Activated CD8-positive, alpha-beta T cell treated with anti-CD3 and anti-CD28 coated beads for 36 hours (primary cell): ENCODE measurements at regions not wholly inside any gene's neighbourhood (a gene's known extent, or its start where the extent isn't known, plus 50 kb on each side); places are given as distances from the start of the nearest gene placed in this dataset.

Experiments used
- ATAC-seq: fragments of 200-7000 bp; cut with Tn5 transposase; one replicate; pipeline ENCODE4 v1.10.0; 2021; ENCODE audit warnings: mild to moderate bottlenecking, moderate library complexity
- CTCF ChIA-PET: fragments of 350-600 bp; sonication (Branson Sonifier 250); formaldehyde crosslinking; loops from one replicate; lab custom pipeline; 2021; ENCODE audit warnings: antibody characterized with exemption; lab: Charles Lee
- POLR2A ChIA-PET: fragments of 350-600 bp; sonication (Branson Sonifier 250); formaldehyde crosslinking; loops from one replicate; lab custom pipeline; 2021; ENCODE audit warnings: antibody characterized with exemption; lab: Charles Lee
- DNase-seq: peaks from one replicate; pipeline ENCODE4 v3.0.0-alpha.2; 2020
- H3K27ac Mint-ChIP-seq: one replicate; pipeline ENCODE4 v1.8.0; 2021; ENCODE audit warnings: mild to moderate bottlenecking, mixed read lengths
- H3K27me3 Mint-ChIP-seq: one replicate; pipeline ENCODE4 v1.8.0; 2021; ENCODE audit warnings: mixed read lengths
- H3K36me3 Mint-ChIP-seq: one replicate; pipeline ENCODE4 v1.8.0; 2021; ENCODE audit warnings: low read depth, mixed read lengths
- H3K4me1 Mint-ChIP-seq: one replicate; pipeline ENCODE4 v1.8.0; 2021; ENCODE audit warnings: low read depth, mixed read lengths
- H3K4me3 Mint-ChIP-seq: one replicate; pipeline ENCODE4 v1.8.0; 2021; ENCODE audit warnings: mild to moderate bottlenecking, moderate library complexity, mixed read lengths
- H3K9me3 Mint-ChIP-seq: one replicate; pipeline ENCODE4 v1.8.0; 2021; ENCODE audit warnings: mixed read lengths
- intact Hi-C: fragments of 100-400 bp; cut with micrococcal nuclease; formaldehyde crosslinking; loops from one replicate; pipeline ENCODE4 v1.10.0; 2022
- TF ChIP-seq, protein P1 (sequence below): fragments of 200-600 bp; IDR thresholded peaks from one replicate; pipeline ENCODE4 v1.8.0; 2022; ENCODE audit warnings: antibody characterized with exemption, mild to moderate bottlenecking

DNA sequence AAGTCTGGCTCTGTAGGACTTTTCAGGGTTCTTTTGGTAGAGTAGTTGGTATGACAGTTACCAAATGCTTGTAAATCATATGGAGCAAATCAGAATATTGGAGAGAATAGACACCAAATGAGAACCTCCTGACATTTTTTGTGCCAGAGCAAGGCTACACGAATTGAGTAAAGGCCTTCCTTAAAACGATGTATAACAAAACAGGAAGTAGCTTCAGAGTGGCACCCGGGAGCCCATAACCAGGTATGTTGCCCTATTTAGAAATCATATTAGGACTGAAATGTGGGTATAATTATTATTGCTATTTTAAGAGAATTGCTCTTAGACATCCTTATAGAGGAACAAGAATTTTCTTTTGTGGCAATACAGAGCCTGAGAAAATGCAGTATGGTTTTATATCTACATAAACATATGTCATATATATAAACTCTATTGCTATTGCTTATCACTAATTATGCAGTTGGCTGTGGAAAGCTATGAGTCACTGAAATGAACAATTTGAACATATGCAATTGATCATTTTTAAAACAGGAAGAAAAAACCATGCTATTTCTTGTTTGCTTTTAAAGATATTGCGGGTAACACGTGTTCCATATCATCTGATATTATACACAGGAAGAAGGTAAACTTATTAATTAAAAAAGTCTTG lies 197.4 kb upstream of the MTPN start:
- H3K4me3 Mint-ChIP-seq, result no peak overlapping the region
- H3K36me3 Mint-ChIP-seq, result no peaks in the 10 kb centered on the region
- no peak overlapping the region for H3K27ac Mint-ChIP-seq
- peaks cover 5% of the 10 kb centered on the region for H3K4me1 Mint-ChIP-seq
- ChIA-PET POLR2A (no interaction called here), CTCF (no interaction called here)
- intact Hi-C loops, result no loop called here
- no peaks in the 10 kb centered on the region for H3K9me3 Mint-ChIP-seq
- no peak for DNase-seq
- TF ChIP-seq, protein P1, sequence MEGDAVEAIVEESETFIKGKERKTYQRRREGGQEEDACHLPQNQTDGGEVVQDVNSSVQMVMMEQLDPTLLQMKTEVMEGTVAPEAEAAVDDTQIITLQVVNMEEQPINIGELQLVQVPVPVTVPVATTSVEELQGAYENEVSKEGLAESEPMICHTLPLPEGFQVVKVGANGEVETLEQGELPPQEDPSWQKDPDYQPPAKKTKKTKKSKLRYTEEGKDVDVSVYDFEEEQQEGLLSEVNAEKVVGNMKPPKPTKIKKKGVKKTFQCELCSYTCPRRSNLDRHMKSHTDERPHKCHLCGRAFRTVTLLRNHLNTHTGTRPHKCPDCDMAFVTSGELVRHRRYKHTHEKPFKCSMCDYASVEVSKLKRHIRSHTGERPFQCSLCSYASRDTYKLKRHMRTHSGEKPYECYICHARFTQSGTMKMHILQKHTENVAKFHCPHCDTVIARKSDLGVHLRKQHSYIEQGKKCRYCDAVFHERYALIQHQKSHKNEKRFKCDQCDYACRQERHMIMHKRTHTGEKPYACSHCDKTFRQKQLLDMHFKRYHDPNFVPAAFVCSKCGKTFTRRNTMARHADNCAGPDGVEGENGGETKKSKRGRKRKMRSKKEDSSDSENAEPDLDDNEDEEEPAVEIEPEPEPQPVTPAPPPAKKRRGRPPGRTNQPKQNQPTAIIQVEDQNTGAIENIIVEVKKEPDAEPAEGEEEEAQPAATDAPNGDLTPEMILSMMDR, result no peak
- ATAC-seq, result no peak
- no peaks in the 10 kb centered on the region for H3K27me3 Mint-ChIP-seq

GRCh38 chr7:136173874-136174273 lies 196.7 kb upstream of the MTPN start:
- intact Hi-C loops, result no loop called here
- Mint-ChIP-seq H3K9me3 (no peaks in the 10 kb centered on the region), H3K4me1 (no peaks in the 10 kb centered on the region), H3K36me3 (no peaks in the 10 kb centered on the region), H3K4me3 (no peak overlapping the region), H3K27ac (no peak overlapping the region), H3K27me3 (no peaks in the 10 kb centered on the region)
- DNase-seq, result no peak
- POLR2A ChIA-PET, result no interaction called here
- no peak for ATAC-seq
- TF ChIP-seq, protein P1, result no peak
- CTCF ChIA-PET, result no interaction called here

- Mint-ChIP-seq H3K9me3 (no peaks in the 10 kb centered on the region), H3K27ac (no peak overlapping the region), H3K27me3 (no peaks in the 10 kb centered on the region), H3K36me3 (no peaks in the 10 kb centered on the region), H3K4me3 (no peak overlapping the region), H3K4me1 (no peaks in the 10 kb centered on the region)
- POLR2A ChIA-PET, result no interaction called here
- TF ChIP-seq, protein P1, result no peak
- ATAC-seq (no peak), DNase-seq (no peak)
- CTCF ChIA-PET, result interaction anchor here (0.6 kb wide), 1 partner anchor 17 kb away, joined by 3 read pairs; no protein-coding TSS in a partner anchor
- intact Hi-C loops, result no loop called here
Observed at GRCh38 chr7:136171233-136171632, 194.1 kb upstream of the MTPN start.

GRCh38 chr7:136168821-136169220 lies 191.7 kb upstream of the MTPN start:
- POLR2A ChIA-PET, result no interaction called here
- Mint-ChIP-seq H3K4me3 (no peak overlapping the region), H3K9me3 (no peaks in the 10 kb centered on the region), H3K4me1 (no peaks in the 10 kb centered on the region), H3K27ac (no peak overlapping the region), H3K27me3 (no peaks in the 10 kb centered on the region), H3K36me3 (no peaks in the 10 kb centered on the region)
- intact Hi-C loops, result no loop called here
- no peak for ATAC-seq
- DNase-seq, result no peak
- CTCF ChIA-PET, result no interaction called here
- TF ChIP-seq, protein P1, result no peak

DNA sequence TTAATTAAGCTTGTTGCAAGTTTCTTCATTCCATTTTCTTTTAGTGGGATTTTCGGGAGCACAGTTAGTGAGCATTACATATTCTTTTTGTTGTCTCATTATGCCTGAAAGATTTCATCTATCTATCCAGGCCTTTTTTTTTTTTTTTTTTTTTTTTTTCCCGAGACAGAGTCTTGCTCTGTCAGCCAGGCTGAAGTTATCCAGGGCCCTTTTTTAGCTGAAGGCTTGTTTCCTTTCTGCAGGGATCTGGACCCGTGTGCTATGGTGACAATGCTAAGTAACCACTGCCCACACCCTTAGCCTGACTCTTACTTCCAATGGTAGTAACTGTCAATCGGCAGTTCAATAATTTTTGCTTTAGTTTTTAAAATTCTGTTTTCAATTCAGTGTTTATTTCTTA lies 190.8 kb upstream of the MTPN start:
- no peak for DNase-seq
- TF ChIP-seq, protein P1, result no peak
- no peak for ATAC-seq
- Mint-ChIP-seq H3K4me3 (no peak overlapping the region), H3K9me3 (no peaks in the 10 kb centered on the region), H3K36me3 (no peaks in the 10 kb centered on the region), H3K27me3 (no peaks in the 10 kb centered on the region), H3K27ac (no peak overlapping the region), H3K4me1 (no peaks in the 10 kb centered on the region)
- CTCF ChIA-PET, result no interaction called here
- POLR2A ChIA-PET, result no interaction called here
- intact Hi-C loops, result no loop called here
